Caco-2 (cell line): ENCODE measurements at regions not wholly inside any gene's neighbourhood (a gene's known extent, or its start where the extent isn't known, plus 50 kb on each side); places are given as distances from the start of the nearest gene placed in this dataset.

Experiments
- BruUV-seq: library from RNA; stranded (reverse); fragments of 400-500 nt; replicated peaks from 2 replicates; lab custom pipeline; 2021; lab: Mats Ljungman, UMichigan
- CTCF ChIA-PET: fragments of 300-600 bp; sonication (Branson Sonifier 250); formaldehyde crosslinking; loops from one replicate; lab custom pipeline; 2022; ENCODE audit warnings: antibody characterized with exemption; lab: Charles Lee
- POLR2A ChIA-PET: fragments of 300-600 bp; sonication (Branson Sonifier 250); formaldehyde crosslinking; loops from one replicate; lab custom pipeline; 2022; ENCODE audit warnings: antibody characterized with exemption; lab: Charles Lee
- DNase-seq, 2 experiments: peaks; one replicate each; pipeline versions ENCODE4 v3.0.0 to v3.0.0-alpha.2; 2020 to 2022
- H3K27me3 ChIP-seq: replicated peaks from 2 replicates; pipeline ENCODE4 v1.6.0; 2011; ENCODE audit warnings: low read length; ENCODE audit not compliant: control insufficient read depth, insufficient read depth
- H3K36me3 ChIP-seq: 2 replicates; pipeline ENCODE4 v1.5.1; 2011; ENCODE audit warnings: low read length; ENCODE audit not compliant: control insufficient read depth, insufficient read depth
- H3K4me1 ChIP-seq: fragments of 250-450 bp; sonication (Bioruptor Pico); 2 replicates; pipeline ENCODE4 v1.5.1; 2020; ENCODE audit warnings: mild to moderate bottlenecking
- H3K4me3 ChIP-seq: 2 replicates; pipeline ENCODE4 v1.5.1; 2011; ENCODE audit warnings: low read depth, mild to moderate bottlenecking, control low read depth, low read length
- H3K9me3 ChIP-seq: fragments of 250-450 bp; sonication (Bioruptor Pico); 2 replicates; pipeline ENCODE4 v1.5.1; 2020; ENCODE audit warnings: mild to moderate bottlenecking, moderate library complexity
- H3K27ac Mint-ChIP-seq: one replicate; pipeline ENCODE4 v1.8.0; 2022; ENCODE audit warnings: mixed read lengths; ENCODE audit not compliant: unreplicated experiment
- H3K27me3 Mint-ChIP-seq: one replicate; pipeline ENCODE4 v1.8.0; 2022; ENCODE audit warnings: mixed read lengths; ENCODE audit not compliant: insufficient read depth, unreplicated experiment
- H3K36me3 Mint-ChIP-seq: one replicate; pipeline ENCODE4 v1.8.0; 2022; ENCODE audit warnings: mild to moderate bottlenecking, mixed read lengths; ENCODE audit not compliant: insufficient read depth, unreplicated experiment
- H3K4me1 Mint-ChIP-seq: one replicate; pipeline ENCODE4 v1.8.0; 2022; ENCODE audit warnings: low read depth, mixed read lengths; ENCODE audit not compliant: unreplicated experiment
- H3K4me3 Mint-ChIP-seq: one replicate; pipeline ENCODE4 v1.8.0; 2022; ENCODE audit warnings: mild to moderate bottlenecking, moderate library complexity, mixed read lengths; ENCODE audit not compliant: unreplicated experiment
- H3K9me3 Mint-ChIP-seq: one replicate; pipeline ENCODE4 v1.8.0; 2022; ENCODE audit warnings: mixed read lengths; ENCODE audit not compliant: unreplicated experiment
- intact Hi-C: fragments of 100-400 bp; cut with micrococcal nuclease; formaldehyde crosslinking; loops from one replicate; pipeline ENCODE4 v1.10.0; 2022; ENCODE audit not compliant: unreplicated experiment
- TF ChIP-seq, protein P1 (sequence below), 2 experiments: fragments of 200-600 bp in 1 of 2; IDR thresholded peaks; 1 replicate in 1 of 2; 2 replicates in 1 of 2; pipeline versions ENCODE4 v1.5.1 to v1.8.0; 2011 to 2022; ENCODE audit warnings: antibody characterized with exemption in 1 of 2, control low read depth in 1 of 2, inconsistent platforms in 1 of 2, low read depth in 1 of 2, low read length in 1 of 2, mild to moderate bottlenecking in 1 of 2, moderate library complexity in 1 of 2; ENCODE audit not compliant: insufficient read depth in 1 of 2, severe bottlenecking in 1 of 2, unreplicated experiment in 1 of 2

GRCh38 chr3:11948331-11948730, 55.9 kb upstream of the SYN2 start:
- TF ChIP-seq, protein P1, sequence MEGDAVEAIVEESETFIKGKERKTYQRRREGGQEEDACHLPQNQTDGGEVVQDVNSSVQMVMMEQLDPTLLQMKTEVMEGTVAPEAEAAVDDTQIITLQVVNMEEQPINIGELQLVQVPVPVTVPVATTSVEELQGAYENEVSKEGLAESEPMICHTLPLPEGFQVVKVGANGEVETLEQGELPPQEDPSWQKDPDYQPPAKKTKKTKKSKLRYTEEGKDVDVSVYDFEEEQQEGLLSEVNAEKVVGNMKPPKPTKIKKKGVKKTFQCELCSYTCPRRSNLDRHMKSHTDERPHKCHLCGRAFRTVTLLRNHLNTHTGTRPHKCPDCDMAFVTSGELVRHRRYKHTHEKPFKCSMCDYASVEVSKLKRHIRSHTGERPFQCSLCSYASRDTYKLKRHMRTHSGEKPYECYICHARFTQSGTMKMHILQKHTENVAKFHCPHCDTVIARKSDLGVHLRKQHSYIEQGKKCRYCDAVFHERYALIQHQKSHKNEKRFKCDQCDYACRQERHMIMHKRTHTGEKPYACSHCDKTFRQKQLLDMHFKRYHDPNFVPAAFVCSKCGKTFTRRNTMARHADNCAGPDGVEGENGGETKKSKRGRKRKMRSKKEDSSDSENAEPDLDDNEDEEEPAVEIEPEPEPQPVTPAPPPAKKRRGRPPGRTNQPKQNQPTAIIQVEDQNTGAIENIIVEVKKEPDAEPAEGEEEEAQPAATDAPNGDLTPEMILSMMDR (IDR thresholded peaks at IDR 0.05; ENCODE audit: insufficient read depth in 1 of 2, low read depth in 1 of 2, low read length in 1 of 2, severe bottlenecking in 1 of 2, unreplicated experiment in 1 of 2): no peak
- H3K9me3 Mint-ChIP-seq: no peaks in the 10 kb centered on the region
- no peak overlapping the region for H3K4me3 ChIP-seq
- no peaks in the 10 kb centered on the region for H3K36me3 Mint-ChIP-seq
- H3K4me3 Mint-ChIP-seq: no peak overlapping the region
- H3K9me3 ChIP-seq: no peaks in the 10 kb centered on the region
- no TSS peak for BruUV-seq
- ChIA-PET POLR2A (no interaction called here), CTCF (no interaction called here)
- no peak for DNase-seq
- intact Hi-C loops: no loop called here
- no peaks in the 10 kb centered on the region for H3K4me1 ChIP-seq
- H3K27me3 ChIP-seq: no peaks in the 10 kb centered on the region; the same call in 1 of the 2 replicates
- H3K4me1 Mint-ChIP-seq: no peaks in the 10 kb centered on the region
- H3K27ac Mint-ChIP-seq: no peak overlapping the region
- no peaks in the 10 kb centered on the region for H3K36me3 ChIP-seq
- peaks cover 4% of the 10 kb centered on the region for H3K27me3 Mint-ChIP-seq

DNA sequence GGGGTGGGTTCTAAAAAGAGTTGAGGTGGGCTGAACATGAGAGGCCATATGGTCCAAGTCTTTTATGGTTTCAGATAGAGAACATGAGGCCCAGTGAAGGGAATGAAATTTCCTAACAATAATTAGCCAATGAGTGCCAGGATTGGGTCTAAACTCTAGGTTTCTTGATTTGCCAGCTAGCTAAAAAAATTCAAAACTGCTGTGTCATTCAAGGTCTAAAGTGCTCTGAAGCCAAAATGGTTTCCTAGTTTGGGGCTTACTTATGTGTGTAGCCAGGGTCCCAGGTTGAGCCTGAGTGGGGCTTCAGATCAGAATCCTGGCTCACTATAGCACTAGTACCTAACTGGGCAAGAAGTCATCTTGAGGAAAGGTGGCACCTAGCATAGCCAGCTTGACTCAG, 55.3 kb upstream of the SYN2 start:
- TF ChIP-seq, protein P1 (IDR thresholded peaks at IDR 0.05; ENCODE audit: insufficient read depth in 1 of 2, low read depth in 1 of 2, low read length in 1 of 2, severe bottlenecking in 1 of 2, unreplicated experiment in 1 of 2): no peak
- Mint-ChIP-seq H3K4me1 (no peaks in the 10 kb centered on the region), H3K4me3 (no peak overlapping the region), H3K27ac (no peak overlapping the region), H3K27me3 (peaks cover 4% of the 10 kb centered on the region), H3K36me3 (no peaks in the 10 kb centered on the region), H3K9me3 (no peaks in the 10 kb centered on the region)
- DNase-seq: no peak
- Histone ChIP-seq H3K4me3 (no peak overlapping the region), H3K4me1 (no peaks in the 10 kb centered on the region), H3K27me3 (no peaks in the 10 kb centered on the region; the same call in 1 of the 2 replicates), H3K9me3 (no peaks in the 10 kb centered on the region), H3K36me3 (no peaks in the 10 kb centered on the region)
- ChIA-PET POLR2A (no interaction called here), CTCF (no interaction called here)
- BruUV-seq: no TSS peak
- intact Hi-C loops: no loop called here

GRCh38 chr3:11949351-11949750, 54.8 kb upstream of the SYN2 start:
- ChIA-PET CTCF (no interaction called here), POLR2A (no interaction called here)
- Mint-ChIP-seq H3K9me3 (no peaks in the 10 kb centered on the region), H3K27me3 (peaks cover 4% of the 10 kb centered on the region), H3K27ac (no peak overlapping the region), H3K4me3 (no peak overlapping the region), H3K4me1 (no peaks in the 10 kb centered on the region), H3K36me3 (no peaks in the 10 kb centered on the region)
- intact Hi-C loops: no loop called here
- BruUV-seq: no TSS peak
- H3K36me3 ChIP-seq: no peaks in the 10 kb centered on the region
- no peak overlapping the region for H3K4me3 ChIP-seq
- no peaks in the 10 kb centered on the region; the same call in 1 of the 2 replicates for H3K27me3 ChIP-seq
- no peaks in the 10 kb centered on the region for H3K9me3 ChIP-seq
- no peaks in the 10 kb centered on the region for H3K4me1 ChIP-seq
- TF ChIP-seq, protein P1 (IDR thresholded peaks at IDR 0.05; ENCODE audit: insufficient read depth in 1 of 2, low read depth in 1 of 2, low read length in 1 of 2, severe bottlenecking in 1 of 2, unreplicated experiment in 1 of 2): no peak
- no peak for DNase-seq
